IMR-90 (cell line): ENCODE measurements at regions not wholly inside any gene's neighbourhood (a gene's known extent, or its start where the extent isn't known, plus 50 kb on each side); places are given as distances from the start of the nearest gene placed in this dataset.

Experiments used
- ATAC-seq: fragments of 200-7000 bp; cut with Tn5 transposase; 2 replicates; pipeline ENCODE4 v1.9.1; 2020; ENCODE audit warnings: low read depth, mild to moderate bottlenecking, moderate library complexity
- BruUV-seq: library from RNA; stranded (reverse); fragments of 400-500 nt; replicated peaks from 2 replicates; lab custom pipeline; 2021; lab: Mats Ljungman, UMichigan
- CTCF ChIA-PET: fragments of 300-600 bp; formaldehyde crosslinking; extraction: SDS; loops from one replicate; lab custom pipeline; 2021; ENCODE audit warnings: antibody characterized with exemption; lab: Yijun Ruan, JAX
- POLR2A ChIA-PET: fragments of 300-600 bp; sonication (Branson Sonifier 250); formaldehyde crosslinking; loops from one replicate; lab custom pipeline; 2022; ENCODE audit warnings: antibody characterized with exemption; ENCODE audit not compliant: unreplicated experiment; lab: Charles Lee
- DNase-seq: peaks from one replicate; pipeline ENCODE4 v3.0.0; 2013
- H2AFZ ChIP-seq: replicated peaks from 2 replicates; pipeline ENCODE3; 2013; ENCODE audit warnings: low read length, mild to moderate bottlenecking; ENCODE audit not compliant: poor library complexity
- H2AK5ac ChIP-seq: 2 replicates; pipeline ENCODE4 v1.6.1; 2013; ENCODE audit warnings: low read depth, low read length, inconsistent platforms
- H2AK9ac ChIP-seq: replicated peaks from 2 replicates; pipeline ENCODE3; 2013; ENCODE audit warnings: mild to moderate bottlenecking, low read depth, low read length, moderate library complexity; ENCODE audit not compliant: poor library complexity
- H2BK120ac ChIP-seq: 2 replicates; pipeline ENCODE4 v1.6.1; 2013; ENCODE audit warnings: low read depth, low read length, inconsistent platforms
- H2BK15ac ChIP-seq: 3 replicates; pipeline ENCODE4 v1.6.1; 2013; ENCODE audit warnings: low read depth, low read length, inconsistent platforms
- H2BK20ac ChIP-seq: 2 replicates; pipeline ENCODE4 v1.6.1; 2013; ENCODE audit warnings: low read depth, mild to moderate bottlenecking, inconsistent platforms, low read length, moderate library complexity
- H2BK5ac ChIP-seq: 2 replicates; pipeline ENCODE4 v1.6.1; 2013; ENCODE audit warnings: mild to moderate bottlenecking, low read depth, low read length, inconsistent platforms; ENCODE audit not compliant: poor library complexity, severe bottlenecking
- H3K14ac ChIP-seq: replicated peaks from 2 replicates; pipeline ENCODE4 v1.6.1; 2013; ENCODE audit warnings: low read depth, low read length, inconsistent platforms
- H3K18ac ChIP-seq: 2 replicates; pipeline ENCODE4 v1.6.1; 2013; ENCODE audit warnings: low read depth, low read length, control low read depth
- H3K23ac ChIP-seq: 2 replicates; pipeline ENCODE4 v1.6.1; 2013; ENCODE audit warnings: low read depth, low read length, inconsistent platforms
- H3K27ac ChIP-seq: 2 replicates; pipeline ENCODE4 v1.5.1; 2013; ENCODE audit warnings: mild to moderate bottlenecking, control low read depth, low read length; ENCODE audit not compliant: insufficient read depth
- H3K27me3 ChIP-seq: 2 replicates; pipeline ENCODE4 v1.6.1; 2013; ENCODE audit warnings: low read length; ENCODE audit not compliant: control insufficient read depth, insufficient read depth
- H3K36me3 ChIP-seq: 2 replicates; pipeline ENCODE4 v1.6.1; 2013; ENCODE audit warnings: low read length, mixed read lengths; ENCODE audit not compliant: control insufficient read depth, insufficient read depth
- H3K4ac ChIP-seq: 2 replicates; pipeline ENCODE4 v1.6.1; 2013; ENCODE audit warnings: low read depth, low read length, inconsistent platforms
- H3K4me1 ChIP-seq: 2 replicates; pipeline ENCODE4 v1.6.1; 2013; ENCODE audit warnings: low read length, mixed read lengths; ENCODE audit not compliant: control insufficient read depth, insufficient read depth
- H3K4me2 ChIP-seq: 2 replicates; pipeline ENCODE4 v1.6.1; 2013; ENCODE audit warnings: low read depth, mild to moderate bottlenecking, control low read depth, low read length, moderate library complexity
- H3K4me3 ChIP-seq: 2 replicates; pipeline ENCODE4 v1.5.1; 2013; ENCODE audit warnings: low read depth, mild to moderate bottlenecking, control low read depth, low read length, moderate library complexity; ENCODE audit not compliant: insufficient read depth
- H3K56ac ChIP-seq: 2 replicates; pipeline ENCODE4 v1.6.1; 2013; ENCODE audit warnings: low read length, inconsistent platforms; ENCODE audit not compliant: insufficient read depth; ENCODE audit errors: extremely low read depth
- H3K79me1 ChIP-seq, 2 experiments: 2 replicates each; pipeline ENCODE4 v1.6.1; 2013; ENCODE audit warnings: low read length in 2 of 2, inconsistent platforms in 1 of 2, low read depth in 1 of 2
- H3K9ac ChIP-seq: 2 replicates; pipeline ENCODE4 v1.6.1; 2013; ENCODE audit warnings: low read depth, low read length, control low read depth
- H3K9me1 ChIP-seq: 2 replicates; pipeline ENCODE4 v1.6.1; 2013; ENCODE audit warnings: low read length, inconsistent platforms; ENCODE audit not compliant: insufficient read depth
- H3K9me3 ChIP-seq: 2 replicates; pipeline ENCODE4 v1.6.1; 2013; ENCODE audit warnings: low read length; ENCODE audit not compliant: control insufficient read depth, insufficient read depth
- H4K20me1 ChIP-seq: 2 replicates; pipeline ENCODE4 v1.6.1; 2013; ENCODE audit warnings: low read length, inconsistent platforms; ENCODE audit not compliant: insufficient read depth
- H4K5ac ChIP-seq: 2 replicates; pipeline ENCODE4 v1.6.1; 2013; ENCODE audit warnings: mild to moderate bottlenecking, low read depth, low read length, control low read depth
- H4K8ac ChIP-seq, 2 experiments: 2 replicates each; pipeline ENCODE4 v1.6.1; 2013; ENCODE audit warnings: low read depth in 2 of 2, low read length in 2 of 2, control low read depth in 1 of 2, inconsistent platforms in 1 of 2
- H4K91ac ChIP-seq: 2 replicates; pipeline ENCODE4 v1.6.1; 2013; ENCODE audit warnings: low read depth, low read length, inconsistent platforms; ENCODE audit not compliant: insufficient read depth
- MAFK ChIP-seq: IDR thresholded peaks from 2 replicates; pipeline ENCODE4 v1.6.1; 2012; ENCODE audit warnings: low read depth, low read length, improper control_type of control experiment
- RAD21 ChIP-seq: IDR thresholded peaks from 2 replicates; pipeline ENCODE4 v1.6.1; 2012; ENCODE audit warnings: low read length, improper control_type of control experiment
- WGBS, 2 experiments: methylation state at CpG; one replicate each; pipeline versions ENCODE4 v1.1.5 to v1.1.7; 2013; ENCODE audit warnings: missing lambda C conversion rate in 2 of 2; ENCODE audit not compliant: insufficient read length in 1 of 2; ENCODE audit errors: extremely low coverage in 2 of 2; 5-methylcytosine and 5-hydroxymethylcytosine counted together
- dilution Hi-C: fragments of 300-500 bp; cut with HindIII; formaldehyde crosslinking; loops from one replicate; pipeline ENCODE4 v1.14.3; 2018; ENCODE audit warnings: low sequenced_read_pairs; ENCODE audit not compliant: unreplicated experiment
- in situ Hi-C: fragments of 300-500 bp; cut with MboI; formaldehyde crosslinking; loops from 3 replicates; pipeline ENCODE4 v1.14.3; 2019; ENCODE audit warnings: low sequenced_read_pairs, inconsistent platforms, mixed read lengths
- intact Hi-C: fragments of 100-400 bp; cut with micrococcal nuclease; formaldehyde crosslinking; loops from 2 replicates; pipeline ENCODE4 v1.10.0; 2022

- DNase-seq: no peak
- WGBS, 2 experiments: no CpG with 5 or more reads among the region's 1 CpG
- H3K56ac ChIP-seq: no peak overlapping the region
- no peak overlapping the region for H4K8ac ChIP-seq
- dilution Hi-C loops: no loop called here
- H3K23ac ChIP-seq: no peak overlapping the region
- no peak overlapping the region for H2BK5ac ChIP-seq
- H4K5ac ChIP-seq: no peak overlapping the region
- H3K4me2 ChIP-seq: no peak overlapping the region
- H3K27ac ChIP-seq: no peak overlapping the region
- ATAC-seq: no peak
- no peaks in the 10 kb centered on the region for H3K27me3 ChIP-seq
- H3K4me1 ChIP-seq: no peaks in the 10 kb centered on the region; the same call in 1 of the 2 replicates
- no peaks in the 10 kb centered on the region for H3K36me3 ChIP-seq
- no peaks in the 10 kb centered on the region for H4K20me1 ChIP-seq
- H2AK9ac ChIP-seq: no peak overlapping the region
- H3K14ac ChIP-seq: no peak overlapping the region
- no peaks in the 10 kb centered on the region for H3K79me1 ChIP-seq
- H2BK120ac ChIP-seq: no peak overlapping the region
- H2AFZ ChIP-seq: no peak overlapping the region
- no peaks in the 10 kb centered on the region for H3K9me3 ChIP-seq
- intact Hi-C loops: no loop called here
- no peak overlapping the region for H3K18ac ChIP-seq
- no peak overlapping the region for H3K4me3 ChIP-seq
- in situ Hi-C loops: no loop called here
- no peak overlapping the region for H4K91ac ChIP-seq
- CTCF ChIA-PET: no interaction called here
- TF ChIP-seq RAD21 (no peak), MAFK (peak; percentile 73)
- H3K9me1 ChIP-seq: no peaks in the 10 kb centered on the region
- H2BK15ac ChIP-seq: no peak overlapping the region
- H3K9ac ChIP-seq: no peak overlapping the region
- POLR2A ChIA-PET: no interaction called here
- no peak overlapping the region for H3K4ac ChIP-seq
- no peak overlapping the region for H2AK5ac ChIP-seq
- no TSS peak for BruUV-seq
- no peak overlapping the region for H2BK20ac ChIP-seq
These were observed 469.0 kb downstream of the EPHA3 start for GRCh38 chr3:89576417-89576816.
